ENCODE measurements at regions not wholly inside any gene's neighbourhood (a gene's known extent, or its start where the extent isn't known, plus 50 kb on each side); places are given as distances from the start of the nearest gene placed in this dataset.
"Not testable (repeated sequence)": the region's sequence is repeated elsewhere in the genome, so short reads cannot be mapped to it uniquely, and the experiment has no call there.

- DNase-seq (ENCODE audit: low read depth), result no peak
- H3K36me3 ChIP-seq (ENCODE audit: control insufficient read depth, insufficient read depth, low read length), result no peaks in the 10 kb centered on the region
Measured at GRCh38 chr2:180775711-180776110, 204.7 kb upstream of the UBE2E3 start.

GRCh38 chr2:180765316-180765715 is 215.1 kb upstream of the UBE2E3 start:
- not testable (repeated sequence) for H3K27me3 ChIP-seq (ENCODE audit: control insufficient read depth, insufficient read depth, low read length); H3K4me3 ChIP-seq (ENCODE audit: low read depth, low read length); H3K36me3 ChIP-seq (ENCODE audit: control insufficient read depth, insufficient read depth, low read length); DNase-seq (ENCODE audit: low read depth)

More at GRCh38 chr2:180775711-180776110, 204.7 kb upstream of the UBE2E3 start:
- no peaks in the 10 kb centered on the region for H3K27me3 ChIP-seq (ENCODE audit: control insufficient read depth, insufficient read depth, low read length)
- TF ChIP-seq, protein P1, sequence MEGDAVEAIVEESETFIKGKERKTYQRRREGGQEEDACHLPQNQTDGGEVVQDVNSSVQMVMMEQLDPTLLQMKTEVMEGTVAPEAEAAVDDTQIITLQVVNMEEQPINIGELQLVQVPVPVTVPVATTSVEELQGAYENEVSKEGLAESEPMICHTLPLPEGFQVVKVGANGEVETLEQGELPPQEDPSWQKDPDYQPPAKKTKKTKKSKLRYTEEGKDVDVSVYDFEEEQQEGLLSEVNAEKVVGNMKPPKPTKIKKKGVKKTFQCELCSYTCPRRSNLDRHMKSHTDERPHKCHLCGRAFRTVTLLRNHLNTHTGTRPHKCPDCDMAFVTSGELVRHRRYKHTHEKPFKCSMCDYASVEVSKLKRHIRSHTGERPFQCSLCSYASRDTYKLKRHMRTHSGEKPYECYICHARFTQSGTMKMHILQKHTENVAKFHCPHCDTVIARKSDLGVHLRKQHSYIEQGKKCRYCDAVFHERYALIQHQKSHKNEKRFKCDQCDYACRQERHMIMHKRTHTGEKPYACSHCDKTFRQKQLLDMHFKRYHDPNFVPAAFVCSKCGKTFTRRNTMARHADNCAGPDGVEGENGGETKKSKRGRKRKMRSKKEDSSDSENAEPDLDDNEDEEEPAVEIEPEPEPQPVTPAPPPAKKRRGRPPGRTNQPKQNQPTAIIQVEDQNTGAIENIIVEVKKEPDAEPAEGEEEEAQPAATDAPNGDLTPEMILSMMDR (IDR thresholded peaks at IDR 0.05; ENCODE audit: insufficient read depth, low read length, poor library complexity, severe bottlenecking), result no peak
- H3K4me3 ChIP-seq (ENCODE audit: low read depth, low read length), result no peak overlapping the region

DNA sequence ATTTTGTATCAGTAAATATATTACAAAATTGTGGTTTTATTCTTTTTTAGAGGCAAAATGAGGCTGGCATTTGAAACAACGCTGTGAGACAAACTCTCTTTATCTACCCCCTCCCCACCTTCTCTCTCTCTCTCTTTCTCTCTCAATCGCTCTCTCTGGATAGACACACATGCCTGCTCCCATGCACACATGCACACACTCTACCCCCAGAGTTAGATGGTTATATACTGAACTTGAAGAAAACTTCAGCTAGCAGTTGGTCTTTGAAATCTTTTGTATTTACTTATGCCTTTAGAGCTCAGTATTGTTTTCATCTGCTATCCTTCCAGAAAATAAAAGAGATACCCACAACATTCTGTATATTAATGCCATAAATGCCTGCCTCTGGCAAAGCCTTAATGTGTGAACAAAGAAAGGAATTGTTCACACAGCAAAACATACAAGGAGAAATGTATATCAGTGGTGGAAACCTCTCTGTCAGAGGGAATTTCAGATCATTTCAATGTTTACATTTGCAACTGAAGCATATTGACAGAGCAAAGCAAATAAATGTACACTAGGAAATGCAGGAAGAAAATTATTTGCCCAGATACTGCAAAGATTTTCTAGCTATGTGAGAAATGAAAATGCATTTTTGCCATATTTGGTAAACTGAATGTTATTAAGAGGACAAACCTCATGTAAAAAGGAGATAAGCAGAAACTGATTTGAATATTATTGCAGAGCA is 217.0 kb upstream of the UBE2E3 start:
- H3K27me3 ChIP-seq (ENCODE audit: control insufficient read depth, insufficient read depth, low read length), result no peaks in the 10 kb centered on the region
- TF ChIP-seq, protein P1 (IDR thresholded peaks at IDR 0.05; ENCODE audit: insufficient read depth, low read length, poor library complexity, severe bottlenecking), result no peak
- no peaks in the 10 kb centered on the region for H3K36me3 ChIP-seq (ENCODE audit: control insufficient read depth, insufficient read depth, low read length)
- DNase-seq (ENCODE audit: low read depth), result no peak
- H3K4me3 ChIP-seq (ENCODE audit: low read depth, low read length), result no peak overlapping the region

DNA sequence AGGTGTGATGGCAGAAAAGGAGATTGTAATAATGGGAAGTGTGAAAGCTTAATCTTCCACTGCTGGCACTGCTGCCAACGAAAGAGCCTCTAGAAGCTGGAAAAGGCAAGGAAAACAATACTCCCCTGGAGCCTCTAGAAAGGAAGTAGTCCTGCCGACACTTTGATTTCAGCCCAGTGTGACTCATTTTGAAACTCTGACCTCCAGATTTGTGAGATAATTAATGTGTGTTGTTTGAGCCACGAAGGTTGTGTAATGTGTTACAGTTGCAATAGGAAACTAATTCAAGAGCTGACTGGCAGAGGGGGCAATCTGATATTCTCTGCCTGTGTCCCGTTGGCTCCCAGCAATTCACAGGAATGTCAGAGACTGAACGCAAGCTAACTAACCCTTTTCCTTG is 219.2 kb upstream of the UBE2E3 start:
- no peaks in the 10 kb centered on the region for H3K27me3 ChIP-seq (ENCODE audit: control insufficient read depth, insufficient read depth, low read length)
- TF ChIP-seq, protein P1 (IDR thresholded peaks at IDR 0.05; ENCODE audit: insufficient read depth, low read length, poor library complexity, severe bottlenecking), result no peak
- no peak overlapping the region for H3K4me3 ChIP-seq (ENCODE audit: low read depth, low read length)
- peak; percentile 51 for DNase-seq (ENCODE audit: low read depth)
- no peaks in the 10 kb centered on the region for H3K36me3 ChIP-seq (ENCODE audit: control insufficient read depth, insufficient read depth, low read length)

GRCh38 chr2:180759631-180760030 is 220.8 kb upstream of the UBE2E3 start:
- H3K36me3 ChIP-seq (ENCODE audit: control insufficient read depth, insufficient read depth, low read length), result no peaks in the 10 kb centered on the region
- no peak for DNase-seq (ENCODE audit: low read depth)
- TF ChIP-seq, protein P1 (IDR thresholded peaks at IDR 0.05; ENCODE audit: insufficient read depth, low read length, poor library complexity, severe bottlenecking), result no peak
- no peak overlapping the region for H3K4me3 ChIP-seq (ENCODE audit: low read depth, low read length)
- H3K27me3 ChIP-seq (ENCODE audit: control insufficient read depth, insufficient read depth, low read length), result no peaks in the 10 kb centered on the region

- Histone ChIP-seq H3K27me3 (ENCODE audit: control insufficient read depth, insufficient read depth, low read length) (no peaks in the 10 kb centered on the region), H3K4me3 (ENCODE audit: low read depth, low read length) (no peak overlapping the region), H3K36me3 (ENCODE audit: control insufficient read depth, insufficient read depth, low read length) (no peaks in the 10 kb centered on the region)
- TF ChIP-seq, protein P1 (IDR thresholded peaks at IDR 0.05; ENCODE audit: insufficient read depth, low read length, poor library complexity, severe bottlenecking), result no peak
- DNase-seq (ENCODE audit: low read depth), result peak; percentile 42
Measured at GRCh38 chr2:180753809-180754761, 226.3 kb upstream of the UBE2E3 start.

Data from kidney epithelial cell (primary cell).